ENCODE measurements at regions not wholly inside any gene's neighbourhood (a gene's known extent, or its start where the extent isn't known, plus 50 kb on each side); places are given as distances from the start of the nearest gene placed in this dataset.
A peak's percentile ranks its signal among the peaks of the same experiment; 100 is the strongest.

- Histone ChIP-seq H3K9me2 (replicated peaks; ENCODE audit: control insufficient read depth, low read length) (no peaks in the 10 kb centered on the region), H4K20me1 (ENCODE audit: control insufficient read depth, insufficient read depth, low read depth, low read length) (no peaks in the 10 kb centered on the region), H3K4me3 (ENCODE audit: low read length) (no peak overlapping the region), H3K27ac (ENCODE audit: low read depth, low read length) (no peak overlapping the region), H3K4me2 (ENCODE audit: low read length) (no peak overlapping the region), H3K36me3 (ENCODE audit: control insufficient read depth, low read length) (no peaks in the 10 kb centered on the region), H3K27me3 (ENCODE audit: control insufficient read depth, low read length) (no peaks in the 10 kb centered on the region), H3K9me3 (ENCODE audit: control insufficient read depth, insufficient read depth, low read length) (no peaks in the 10 kb centered on the region), H3K4me1 (ENCODE audit: control insufficient read depth, low read length) (no peaks in the 10 kb centered on the region), H3F3A (ENCODE audit: control insufficient read depth, insufficient read depth) (no peaks in the 10 kb centered on the region), H3K79me2 (ENCODE audit: control insufficient read depth, low read length) (no peaks in the 10 kb centered on the region)
- TF ChIP-seq CTCF (IDR thresholded peaks at IDR 0.05; ENCODE audit: low read depth, low read length, poor library complexity, severe bottlenecking) (no peak), EZH2phosphoT487 (IDR thresholded peaks at IDR 0.05; ENCODE audit: borderline replicate concordance, low read length) (no peak)
These were observed 71.6 kb upstream of the SYN2 start for GRCh38 chr3:11932636-11933035.

- no peak for TF ChIP-seq EZH2phosphoT487 (IDR thresholded peaks at IDR 0.05; ENCODE audit: borderline replicate concordance, low read length)
- no peak for TF ChIP-seq CTCF (IDR thresholded peaks at IDR 0.05; ENCODE audit: low read depth, low read length, poor library complexity, severe bottlenecking)
- Histone ChIP-seq H3K79me2 (ENCODE audit: control insufficient read depth, low read length) (no peaks in the 10 kb centered on the region), H3K4me1 (ENCODE audit: control insufficient read depth, low read length) (no peaks in the 10 kb centered on the region), H3K4me2 (ENCODE audit: low read length) (no peak overlapping the region), H3K9me3 (ENCODE audit: control insufficient read depth, insufficient read depth, low read length) (no peaks in the 10 kb centered on the region), H4K20me1 (ENCODE audit: control insufficient read depth, insufficient read depth, low read depth, low read length) (no peaks in the 10 kb centered on the region), H3K4me3 (ENCODE audit: low read length) (no peak overlapping the region), H3K27ac (ENCODE audit: low read depth, low read length) (no peak overlapping the region), H3K9me2 (replicated peaks; ENCODE audit: control insufficient read depth, low read length) (no peaks in the 10 kb centered on the region), H3K27me3 (ENCODE audit: control insufficient read depth, low read length) (no peaks in the 10 kb centered on the region), H3K36me3 (ENCODE audit: control insufficient read depth, low read length) (no peaks in the 10 kb centered on the region), H3F3A (ENCODE audit: control insufficient read depth, insufficient read depth) (no peaks in the 10 kb centered on the region)
These were observed 70.7 kb upstream of the SYN2 start for GRCh38 chr3:11933529-11933928.

- H3K9me2 ChIP-seq (replicated peaks; ENCODE audit: control insufficient read depth, low read length): no peaks in the 10 kb centered on the region
- no peaks in the 10 kb centered on the region for H3K4me1 ChIP-seq (ENCODE audit: control insufficient read depth, low read length)
- H3K79me2 ChIP-seq (ENCODE audit: control insufficient read depth, low read length): no peaks in the 10 kb centered on the region
- H3K4me2 ChIP-seq (ENCODE audit: low read length): no peak overlapping the region
- no peak overlapping the region for H3K27ac ChIP-seq (ENCODE audit: low read depth, low read length)
- no peaks in the 10 kb centered on the region for H3K27me3 ChIP-seq (ENCODE audit: control insufficient read depth, low read length)
- H3F3A ChIP-seq (ENCODE audit: control insufficient read depth, insufficient read depth): no peaks in the 10 kb centered on the region
- no peaks in the 10 kb centered on the region for H3K9me3 ChIP-seq (ENCODE audit: control insufficient read depth, insufficient read depth, low read length)
- TF ChIP-seq EZH2phosphoT487 (IDR thresholded peaks at IDR 0.05; ENCODE audit: borderline replicate concordance, low read length): no peak
- peak; percentile 54 for TF ChIP-seq CTCF (IDR thresholded peaks at IDR 0.05; ENCODE audit: low read depth, low read length, poor library complexity, severe bottlenecking)
- no peak overlapping the region for H3K4me3 ChIP-seq (ENCODE audit: low read length)
- no peaks in the 10 kb centered on the region for H4K20me1 ChIP-seq (ENCODE audit: control insufficient read depth, insufficient read depth, low read depth, low read length)
- H3K36me3 ChIP-seq (ENCODE audit: control insufficient read depth, low read length): no peaks in the 10 kb centered on the region
These were observed 60.0 kb upstream of the SYN2 start for GRCh38 chr3:11944052-11944673.

All from DOHH2 (cell line).